ENCODE measurements at regions not wholly inside any gene's neighbourhood (a gene's known extent, or its start where the extent isn't known, plus 50 kb on each side); places are given as distances from the start of the nearest gene placed in this dataset.

- TF ChIP-seq ZNF276 (CRISPR knock-in tag; IDR thresholded peaks at IDR 0.05; ENCODE audit: low read depth) (no peak), FOXK2 (IDR thresholded peaks at IDR 0.05) (no peak), WIZ (CRISPR knock-in tag; IDR thresholded peaks at IDR 0.05) (no peak), FOXK1 (CRISPR knock-in tag; IDR thresholded peaks at IDR 0.05; ENCODE audit: borderline replicate concordance, low read depth) (no peak), ZNF260 (CRISPR knock-in tag; IDR thresholded peaks at IDR 0.05; ENCODE audit: borderline replicate concordance, low read depth) (no peak), EP300 (IDR thresholded peaks at IDR 0.05; ENCODE audit: low read depth in 2 of 2, low read length in 2 of 2) (no peak), EP300 (CRISPR knock-in tag; IDR thresholded peaks at IDR 0.05; ENCODE audit: borderline replicate concordance) (no peak), TRIM22 (IDR thresholded peaks at IDR 0.05) (no peak), TOPORS (CRISPR knock-in tag; IDR thresholded peaks at IDR 0.05) (no peak), TEF (CRISPR knock-in tag; IDR thresholded peaks at IDR 0.05) (no peak)
These were observed 339.9 kb downstream of the NR2F2 start (continued) for GRCh38 chr15:96670389-96670788.

GRCh38 chr15:96672629-96673028 lies 342.1 kb downstream of the NR2F2 start:
- Histone ChIP-seq H3K4me1 (ENCODE audit: insufficient read depth, low read length) (no peaks in the 10 kb centered on the region), H3K36me3 (replicated peaks in 1 of 2; ENCODE audit: control insufficient read depth in 1 of 2, insufficient read depth in 2 of 2, low read length in 2 of 2) (no peaks in the 10 kb centered on the region), H3K9ac (ENCODE audit: insufficient read depth, low read depth, low read length) (no peak overlapping the region), H3K4me3 (replicated peaks in 1 of 3; ENCODE audit: insufficient read depth in 1 of 3, low read depth in 2 of 3, low read length in 3 of 3) (no peak overlapping the region), H3K79me2 (ENCODE audit: insufficient read depth, low read length) (no peaks in the 10 kb centered on the region), H3K4me2 (ENCODE audit: low read depth, low read length) (no peak overlapping the region), H4K20me1 (ENCODE audit: insufficient read depth, low read length) (no peaks in the 10 kb centered on the region), H3K9me3 (ENCODE audit: low read length) (peaks cover 10% of the 10 kb centered on the region), H2AFZ (ENCODE audit: low read length) (no peak overlapping the region), H3K27ac (ENCODE audit: extremely low read length, insufficient read depth, low read length) (no peak overlapping the region), H3K27me3 (ENCODE audit: control insufficient read depth in 1 of 2, insufficient read depth in 2 of 2, low read length in 2 of 2) (no peaks in the 10 kb centered on the region)
- intact Hi-C loops (cut with micrococcal nuclease; ENCODE audit: unreplicated experiment) (no loop called here), in situ Hi-C loops (cut with HindIII; ENCODE audit: extremely low pct_ligation_motif_present, low pct_unique_long_range_greater_than_20kb) (no loop called here)
- FAIRE-seq (no peak), ATAC-seq (no peak), DNase-seq (ENCODE audit: low spot score) (no peak)
- CTCF ChIA-PET (ENCODE audit: low intra/inter-chr PET ratio, low total read pairs), result no interaction called here
- BruUV-seq (replicated peaks), result no TSS peak
- POLR2A ChIA-PET, result no interaction called here
- TF ChIP-seq ZKSCAN1 (IDR thresholded peaks at IDR 0.05; ENCODE audit: low read length) (no peak), ZBTB7A (CRISPR knock-in tag; IDR thresholded peaks at IDR 0.05) (no peak), THAP11 (CRISPR knock-in tag; IDR thresholded peaks at IDR 0.05) (no peak), ZNF263 (CRISPR knock-in tag; IDR thresholded peaks at IDR 0.05) (no peak), ZNF879 (CRISPR knock-in tag; IDR thresholded peaks at IDR 0.05) (no peak), ZNF382 (CRISPR knock-in tag; IDR thresholded peaks at IDR 0.05; ENCODE audit: borderline replicate concordance) (no peak), NFE2L2 (IDR thresholded peaks at IDR 0.05; ENCODE audit: low read length) (no peak), ZNF30 (CRISPR knock-in tag; IDR thresholded peaks at IDR 0.05) (no peak), ZNF10 (CRISPR knock-in tag; IDR thresholded peaks at IDR 0.05; ENCODE audit: borderline replicate concordance, low read depth) (no peak), HDAC1 (CRISPR knock-in tag; IDR thresholded peaks at IDR 0.05) (no peak), ZSCAN31 (CRISPR knock-in tag; IDR thresholded peaks at IDR 0.05; ENCODE audit: low read depth) (no peak)
- WGBS (ENCODE audit: low lambda C conversion rate), result 10% methylated on average over 4 of the region's 4 CpGs

Data from HepG2 (cell line).